CD4-positive, alpha-beta T cell treated with Interleukin-17A for 1 hour (primary cell): ENCODE measurements at regions not wholly inside any gene's neighbourhood (a gene's known extent, or its start where the extent isn't known, plus 50 kb on each side); places are given as distances from the start of the nearest gene placed in this dataset.

Experiments used
- DNase-seq: peaks from one replicate; pipeline ENCODE4 v3.0.0-alpha.2; 2020

DNA sequence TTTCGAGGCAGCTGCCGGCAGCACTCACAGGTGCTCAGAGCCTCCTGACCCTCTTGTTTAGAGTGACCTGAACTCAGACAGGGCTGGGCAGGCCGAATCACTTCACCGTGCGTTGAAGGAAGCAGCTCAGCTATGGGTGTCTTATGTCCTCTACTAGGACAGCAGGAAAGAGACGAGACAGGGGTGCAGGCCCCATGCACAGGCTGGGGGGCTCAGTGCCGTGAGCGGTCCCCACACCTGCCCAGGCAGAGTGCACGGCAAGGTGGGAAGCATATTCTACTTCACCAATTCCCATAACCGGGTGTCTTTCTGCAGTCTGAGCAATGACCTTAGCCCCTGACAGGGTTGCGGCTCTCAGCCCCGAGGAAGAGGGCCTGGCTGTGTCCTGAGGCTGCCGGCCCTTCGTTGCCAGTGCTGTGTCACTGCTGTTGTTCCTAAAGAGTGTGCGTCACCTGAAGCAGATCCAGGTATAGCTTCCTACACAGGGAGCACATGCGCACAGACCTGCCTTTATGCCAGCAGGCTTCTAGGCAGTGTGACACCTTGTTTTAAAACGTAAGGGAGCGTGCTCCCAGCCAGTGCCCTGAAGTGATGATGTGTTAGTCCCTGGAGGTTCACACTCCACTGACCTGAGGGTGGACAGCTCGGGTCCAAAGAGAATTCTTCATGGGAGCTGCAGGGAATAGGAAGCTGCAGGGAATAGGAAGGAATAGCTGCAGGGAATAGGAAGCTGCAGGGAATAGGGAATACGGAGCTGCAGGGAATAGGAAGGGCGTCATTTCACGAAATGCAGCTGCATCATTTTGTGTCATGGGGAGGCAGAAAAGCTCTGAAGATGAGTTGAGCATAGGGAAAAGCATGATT, 207.9 kb upstream of the SALL3 start:
- DNase-seq, result no peak

GRCh38 chr18:78772360-78773302, 207.0 kb upstream of the SALL3 start:
- no peak for DNase-seq

GRCh38 chr18:78773303-78773755, 206.3 kb upstream of the SALL3 start:
- DNase-seq, result no peak

DNA sequence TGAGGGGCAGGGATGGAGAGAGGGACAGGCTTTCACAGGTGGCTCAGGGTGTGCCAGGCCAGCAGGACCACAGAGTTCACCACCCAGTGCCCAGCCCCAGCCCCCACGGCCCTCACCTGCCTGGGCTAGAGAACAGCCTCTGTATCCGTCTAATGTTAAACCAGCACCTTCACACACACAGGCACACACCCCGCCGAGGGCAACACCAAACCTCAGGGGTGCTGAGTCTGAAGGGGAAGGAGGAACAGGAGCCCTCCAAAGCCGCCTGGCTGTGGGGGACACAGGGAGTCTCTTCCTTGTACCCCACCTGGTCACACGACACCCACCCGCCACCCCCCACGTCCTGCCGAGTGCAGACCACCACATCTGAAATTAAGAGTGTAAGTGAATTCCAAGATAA, 205.8 kb upstream of the SALL3 start:
- DNase-seq, result no peak

- DNase-seq, result no peak
These were observed 204.9 kb upstream of the SALL3 start for GRCh38 chr18:78774741-78775141.

- DNase-seq, result no peak
These were observed 203.5 kb upstream of the SALL3 start for GRCh38 chr18:78776151-78776550.

DNA sequence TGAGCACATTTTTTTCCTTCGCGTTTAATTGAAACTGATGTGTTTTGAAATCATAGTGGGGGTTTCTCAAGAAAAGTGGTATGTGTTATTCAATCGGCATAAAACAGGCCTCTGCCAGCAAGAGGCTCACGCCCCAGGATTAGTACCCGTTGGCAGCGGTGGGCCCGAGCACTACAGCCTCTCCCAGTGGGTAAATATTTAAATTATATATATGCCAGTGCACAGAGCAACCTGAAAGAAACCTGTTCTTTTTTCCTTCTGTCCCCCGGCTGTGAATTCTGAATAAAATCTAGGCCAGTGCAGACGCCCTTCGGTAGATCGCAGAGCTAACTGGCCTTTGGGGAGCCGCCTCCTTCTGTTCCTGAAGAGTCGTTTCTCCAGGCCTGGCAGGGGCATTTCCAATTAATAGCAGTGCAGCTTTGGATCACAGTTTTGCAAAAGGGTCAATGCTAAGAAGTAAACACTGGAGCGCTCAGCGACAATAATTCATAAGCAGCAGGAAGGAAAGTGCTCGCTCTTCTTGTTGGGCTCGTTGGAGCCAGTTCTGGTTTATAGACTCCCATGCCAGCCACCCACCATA, 202.8 kb upstream of the SALL3 start:
- no peak for DNase-seq

DNA sequence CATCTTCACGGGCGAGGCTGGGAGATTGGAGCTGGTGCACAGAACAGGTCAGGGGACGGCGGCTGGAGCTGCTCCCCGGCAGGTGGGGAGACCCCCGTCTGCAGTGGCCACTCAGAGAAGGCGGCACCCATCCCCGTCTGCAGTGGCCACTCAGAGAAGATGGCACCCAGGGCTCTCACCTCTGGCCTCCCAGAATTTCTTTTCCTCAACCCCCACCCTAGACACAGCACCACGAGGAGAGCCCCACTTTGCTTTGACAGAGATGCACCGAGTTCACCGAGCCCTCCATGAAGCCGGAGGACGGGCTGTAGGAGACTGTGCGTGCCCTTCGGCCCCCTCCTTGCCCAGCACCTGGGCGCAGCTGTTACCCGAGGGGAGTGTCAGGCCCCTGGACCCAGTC, 201.6 kb upstream of the SALL3 start:
- DNase-seq, result no peak

GRCh38 chr18:78778651-78779050, 201.0 kb upstream of the SALL3 start:
- no peak for DNase-seq

- no peak for DNase-seq
These were observed 199.5 kb upstream of the SALL3 start for GRCh38 chr18:78779996-78780718.

GRCh38 chr18:78780719-78781600, 198.7 kb upstream of the SALL3 start:
- DNase-seq, result no peak

GRCh38 chr18:78781601-78781960, 198.0 kb upstream of the SALL3 start:
- DNase-seq, result no peak

DNA sequence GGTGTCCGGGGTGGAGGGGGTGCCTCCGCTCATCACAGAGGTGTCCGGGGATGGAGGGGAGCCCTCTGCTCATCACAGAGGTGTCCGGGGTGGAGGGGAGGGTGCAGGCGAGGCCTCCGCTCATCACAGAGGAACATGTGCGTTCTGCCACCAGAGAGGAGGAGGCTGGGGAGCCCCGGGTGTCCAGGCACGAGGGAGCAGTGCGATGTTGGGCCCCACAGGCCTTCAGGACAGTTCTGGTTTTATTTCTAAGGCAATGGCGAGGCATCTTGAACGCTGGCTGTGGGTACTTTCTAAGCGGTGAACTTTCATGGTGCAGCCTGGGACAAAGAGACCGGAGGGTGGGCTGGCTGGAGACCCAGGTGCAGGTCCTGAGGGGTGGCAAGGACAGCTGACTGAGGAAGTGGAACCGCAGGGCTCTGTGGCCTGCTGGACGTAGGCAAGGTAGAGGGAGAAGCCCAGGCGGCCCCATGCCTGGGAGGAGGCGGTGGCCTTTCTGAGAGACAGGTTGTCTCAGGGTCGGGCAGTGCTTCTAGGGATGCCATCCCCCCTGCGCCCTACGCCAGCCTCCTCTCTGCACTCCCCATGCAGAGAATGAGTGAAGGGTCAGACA, 196.6 kb upstream of the SALL3 start:
- no peak for DNase-seq

DNA sequence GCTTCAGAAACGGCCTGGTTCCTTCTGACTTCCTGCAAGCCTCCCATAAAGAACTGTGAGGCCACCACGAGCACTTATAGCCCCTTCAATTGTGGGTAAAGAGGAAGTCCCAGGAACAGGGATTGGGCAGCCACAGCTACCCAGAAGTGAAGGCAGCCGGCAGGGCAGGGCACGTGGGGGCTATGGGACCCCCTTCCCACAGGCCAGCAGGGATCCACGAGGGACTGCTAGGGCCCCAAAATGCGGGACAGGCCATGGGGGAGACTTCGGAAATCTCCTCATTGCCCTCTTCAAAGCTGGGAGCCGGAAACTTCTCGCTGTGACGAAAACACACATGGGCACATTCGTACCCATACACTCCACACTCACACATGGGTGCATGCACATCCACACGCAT, 196.1 kb upstream of the SALL3 start:
- DNase-seq, result no peak

DNA sequence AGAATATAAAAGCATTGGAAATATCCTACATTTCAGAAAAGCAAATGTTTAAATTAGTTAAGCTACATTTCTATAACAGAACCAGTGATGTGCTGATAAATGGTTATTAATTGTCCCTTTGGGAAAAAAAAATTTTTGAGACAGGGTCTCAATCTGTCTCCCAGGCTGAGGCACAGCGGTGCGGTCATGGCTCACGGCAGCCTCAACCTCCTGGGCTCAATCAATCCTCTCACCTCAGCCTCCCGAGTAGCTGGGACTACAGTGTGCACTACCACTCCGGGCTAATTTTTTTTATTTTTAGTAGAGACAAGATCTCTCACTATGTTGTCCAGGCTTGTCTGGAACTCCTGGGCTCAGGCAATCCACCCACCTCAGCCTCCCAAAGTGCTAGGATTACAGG, 194.8 kb upstream of the SALL3 start:
- no peak for DNase-seq

GRCh38 chr18:78785706-78786105, 193.9 kb upstream of the SALL3 start:
- DNase-seq, result no peak

- no peak for DNase-seq
These were observed 192.8 kb upstream of the SALL3 start for GRCh38 chr18:78786776-78787175.

DNA sequence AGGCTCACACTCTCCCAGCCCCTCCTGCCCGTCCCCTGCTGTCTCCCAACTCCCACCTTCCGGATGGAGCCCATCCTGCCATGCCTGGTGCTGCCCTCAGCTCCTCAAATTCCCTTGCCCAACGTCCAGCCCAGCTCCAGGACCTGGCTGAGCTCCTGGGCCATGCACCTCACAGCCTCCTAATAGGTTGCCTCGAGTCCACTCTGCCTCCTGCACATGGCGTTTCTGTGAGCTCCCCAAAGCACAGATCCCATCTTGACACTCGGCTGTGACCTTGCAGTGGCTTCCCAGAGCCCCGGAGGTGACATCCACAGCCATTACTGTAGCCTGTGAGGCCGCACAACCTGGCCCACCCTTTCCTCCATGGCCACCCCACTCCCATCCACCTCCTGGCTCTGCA, 191.9 kb upstream of the SALL3 start:
- DNase-seq, result no peak

GRCh38 chr18:78788161-78788560, 191.5 kb upstream of the SALL3 start:
- no peak for DNase-seq

DNA sequence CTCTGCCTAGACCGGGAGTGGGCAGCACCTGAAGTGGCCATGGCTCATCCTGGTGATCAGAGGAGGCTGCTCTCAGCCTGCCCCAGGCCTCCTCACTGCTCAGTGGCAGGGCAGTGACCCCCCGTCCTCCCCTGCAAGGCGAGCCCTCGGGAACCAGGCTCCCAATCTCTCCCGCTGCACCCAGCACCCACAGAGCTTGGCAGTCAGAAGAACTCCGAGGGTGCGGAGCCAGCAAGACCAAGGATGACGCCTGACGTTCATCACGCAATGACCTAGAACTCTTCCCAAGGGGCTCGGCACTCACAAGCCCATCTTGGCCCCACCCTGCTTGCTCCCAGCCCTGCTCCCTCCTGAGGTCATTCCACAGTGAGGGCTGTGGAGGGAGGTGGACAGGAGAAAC, 189.8 kb upstream of the SALL3 start:
- DNase-seq, result no peak

GRCh38 chr18:78790511-78790910, 189.1 kb upstream of the SALL3 start:
- DNase-seq, result no peak
